ENCODE measurements at regions not wholly inside any gene's neighbourhood (a gene's known extent, or its start where the extent isn't known, plus 50 kb on each side); places are given as distances from the start of the nearest gene placed in this dataset.

GRCh38 chr5:53321073-53321472 is 159.4 kb upstream of the FST start:
- in situ Hi-C loops (cut with MboI; ENCODE audit: low pct_unique_long_range_greater_than_20kb, low sequenced_read_pairs), result no loop called here
- no peak for DNase-seq

GRCh38 chr5:53321721-53322120 is 158.7 kb upstream of the FST start:
- in situ Hi-C loops (cut with MboI; ENCODE audit: low pct_unique_long_range_greater_than_20kb, low sequenced_read_pairs), result no loop called here
- DNase-seq, result no peak

GRCh38 chr5:53322257-53322656 is 158.2 kb upstream of the FST start:
- no peak for DNase-seq
- in situ Hi-C loops (cut with MboI; ENCODE audit: low pct_unique_long_range_greater_than_20kb, low sequenced_read_pairs), result no loop called here

- DNase-seq, result no peak
- in situ Hi-C loops (cut with MboI; ENCODE audit: low pct_unique_long_range_greater_than_20kb, low sequenced_read_pairs), result no loop called here
Observed at GRCh38 chr5:53323511-53323910, 156.9 kb upstream of the FST start.

GRCh38 chr5:53323943-53324642 is 156.3 kb upstream of the FST start:
- DNase-seq, result no peak

GRCh38 chr5:53326424-53327153 is 153.8 kb upstream of the FST start:
- in situ Hi-C loops (cut with MboI; ENCODE audit: low pct_unique_long_range_greater_than_20kb, low sequenced_read_pairs), result no loop called here
- DNase-seq, result no peak

More at GRCh38 chr5:53323943-53324642, 156.3 kb upstream of the FST start:
- in situ Hi-C loops (cut with MboI; ENCODE audit: low pct_unique_long_range_greater_than_20kb, low sequenced_read_pairs), result no loop called here

GRCh38 chr5:53327811-53328334 is 152.6 kb upstream of the FST start:
- in situ Hi-C loops (cut with MboI; ENCODE audit: low pct_unique_long_range_greater_than_20kb, low sequenced_read_pairs), result no loop called here
- no peak for DNase-seq

- in situ Hi-C loops (cut with MboI; ENCODE audit: low pct_unique_long_range_greater_than_20kb, low sequenced_read_pairs), result no loop called here
Observed at GRCh38 chr5:53330491-53330890, 149.9 kb upstream of the FST start.

GRCh38 chr5:53331463-53331862 is 149.0 kb upstream of the FST start:
- in situ Hi-C loops (cut with MboI; ENCODE audit: low pct_unique_long_range_greater_than_20kb, low sequenced_read_pairs), result no loop called here
- DNase-seq, result no peak

More at GRCh38 chr5:53330491-53330890, 149.9 kb upstream of the FST start:
- DNase-seq, result no peak

GRCh38 chr5:53333160-53333559 is 147.3 kb upstream of the FST start:
- no peak for DNase-seq
- in situ Hi-C loops (cut with MboI; ENCODE audit: low pct_unique_long_range_greater_than_20kb, low sequenced_read_pairs), result no loop called here

GRCh38 chr5:53334431-53334941 is 145.9 kb upstream of the FST start:
- no peak for DNase-seq

GRCh38 chr5:53335115-53335514 is 145.3 kb upstream of the FST start:
- DNase-seq, result no peak
- in situ Hi-C loops (cut with MboI; ENCODE audit: low pct_unique_long_range_greater_than_20kb, low sequenced_read_pairs), result no loop called here

More at GRCh38 chr5:53334431-53334941, 145.9 kb upstream of the FST start:
- in situ Hi-C loops (cut with MboI; ENCODE audit: low pct_unique_long_range_greater_than_20kb, low sequenced_read_pairs), result no loop called here

- no peak for DNase-seq
- in situ Hi-C loops (cut with MboI; ENCODE audit: low pct_unique_long_range_greater_than_20kb, low sequenced_read_pairs), result no loop called here
Observed at GRCh38 chr5:53337827-53338226, 142.6 kb upstream of the FST start.

- no peak for DNase-seq
- in situ Hi-C loops (cut with MboI; ENCODE audit: low pct_unique_long_range_greater_than_20kb, low sequenced_read_pairs), result no loop called here
Observed at GRCh38 chr5:53338971-53339370, 141.5 kb upstream of the FST start.

GRCh38 chr5:53339962-53340540 is 140.4 kb upstream of the FST start:
- no peak for DNase-seq
- in situ Hi-C loops (cut with MboI; ENCODE audit: low pct_unique_long_range_greater_than_20kb, low sequenced_read_pairs), result no loop called here

- DNase-seq, result no peak
- in situ Hi-C loops (cut with MboI; ENCODE audit: low pct_unique_long_range_greater_than_20kb, low sequenced_read_pairs), result no loop called here
Observed at GRCh38 chr5:53340956-53341750, 139.3 kb upstream of the FST start.

GRCh38 chr5:53342236-53342635 is 138.2 kb upstream of the FST start:
- in situ Hi-C loops (cut with MboI; ENCODE audit: low pct_unique_long_range_greater_than_20kb, low sequenced_read_pairs), result no loop called here
- DNase-seq, result no peak

- in situ Hi-C loops (cut with MboI; ENCODE audit: low pct_unique_long_range_greater_than_20kb, low sequenced_read_pairs), result no loop called here
- no peak for DNase-seq
Observed at GRCh38 chr5:53343187-53343586, 137.2 kb upstream of the FST start.

- no peak for DNase-seq
- in situ Hi-C loops (cut with MboI; ENCODE audit: low pct_unique_long_range_greater_than_20kb, low sequenced_read_pairs), result no loop called here
Observed at GRCh38 chr5:53350368-53350767, 130.1 kb upstream of the FST start.
